ENCODE measurements at regions not wholly inside any gene's neighbourhood (a gene's known extent, or its start where the extent isn't known, plus 50 kb on each side); places are given as distances from the start of the nearest gene placed in this dataset.

DNA sequence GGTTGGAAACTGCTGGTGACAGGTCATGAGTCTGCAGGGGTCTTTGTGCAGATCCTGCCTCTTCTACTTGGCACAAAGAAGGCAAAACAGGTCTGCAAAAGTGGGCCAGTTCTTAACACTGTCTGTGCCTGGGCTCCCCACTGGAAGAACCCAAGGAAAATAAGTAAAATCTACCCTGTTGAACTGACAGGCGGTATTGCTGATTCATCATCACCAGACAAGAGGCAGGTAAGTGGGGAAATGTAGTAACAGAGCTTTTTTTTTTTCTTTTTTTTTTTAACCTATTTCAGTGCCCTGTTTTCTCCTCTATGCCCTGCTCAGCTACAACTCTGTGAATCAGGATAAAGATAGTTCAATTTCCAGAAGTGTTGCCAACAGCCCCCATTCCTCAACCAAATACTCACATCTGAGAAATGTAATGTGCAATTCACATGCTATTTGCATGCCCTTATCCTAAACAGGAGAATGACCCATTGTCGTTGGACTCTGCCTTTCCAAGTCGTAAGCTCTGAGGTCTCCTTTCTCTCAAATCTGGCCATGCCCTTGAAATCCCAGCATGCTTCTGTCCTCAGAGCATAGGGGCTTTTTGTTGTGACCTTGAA is 237.0 kb downstream of the SOX9 start:
- no peak for TF ChIP-seq TAF1 (IDR thresholded peaks at IDR 0.05; ENCODE audit: borderline replicate concordance, insufficient read depth, low read length)
- TF ChIP-seq REST (IDR thresholded peaks at IDR 0.05; ENCODE audit: insufficient read depth in 1 of 2, low read depth in 2 of 2, low read length in 2 of 2) = no peak
- TF ChIP-seq SIN3A (IDR thresholded peaks at IDR 0.05; ENCODE audit: borderline replicate concordance, insufficient read depth, low read length) = no peak
- TF ChIP-seq POLR2AphosphoS5 (IDR thresholded peaks at IDR 0.05; ENCODE audit: low read depth, low read length) = no peak

Data from PFSK-1 (cell line).